HG03520 (cell line): ENCODE measurements at regions not wholly inside any gene's neighbourhood (a gene's known extent, or its start where the extent isn't known, plus 50 kb on each side); places are given as distances from the start of the nearest gene placed in this dataset.
A peak's percentile ranks its signal among the peaks of the same experiment; 100 is the strongest.

Experiments
- ATAC-seq: cut with Tn5 transposase; IDR thresholded peaks from one replicate; pipeline ENCODE4 v1.9.1; 2021; ENCODE audit warnings: mild to moderate bottlenecking, moderate library complexity; ENCODE audit not compliant: unreplicated experiment

DNA sequence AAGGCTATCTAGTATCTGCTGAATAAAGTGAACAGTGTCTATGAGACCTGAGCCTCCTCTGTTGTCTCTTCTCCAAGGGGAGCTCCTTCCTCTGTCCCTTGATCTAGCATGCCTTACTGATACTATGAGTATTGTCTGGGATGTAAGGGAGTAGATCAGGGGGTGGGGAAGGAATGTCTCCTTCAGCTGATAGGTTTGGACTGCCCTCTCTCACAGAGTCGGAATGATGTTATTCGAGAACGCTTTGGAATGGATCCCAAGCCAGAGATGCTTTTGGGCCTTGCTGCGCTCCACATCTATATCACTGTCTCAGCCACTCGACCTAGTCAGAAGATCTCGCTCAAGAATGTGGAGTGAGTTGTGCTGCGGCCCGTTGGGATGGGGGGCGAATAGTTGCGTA, 68.3 kb upstream of the PRPS1 start:
- ATAC-seq: no peak

GRCh38 chrX:107560980-107561379, 67.3 kb upstream of the PRPS1 start:
- ATAC-seq: no peak

DNA sequence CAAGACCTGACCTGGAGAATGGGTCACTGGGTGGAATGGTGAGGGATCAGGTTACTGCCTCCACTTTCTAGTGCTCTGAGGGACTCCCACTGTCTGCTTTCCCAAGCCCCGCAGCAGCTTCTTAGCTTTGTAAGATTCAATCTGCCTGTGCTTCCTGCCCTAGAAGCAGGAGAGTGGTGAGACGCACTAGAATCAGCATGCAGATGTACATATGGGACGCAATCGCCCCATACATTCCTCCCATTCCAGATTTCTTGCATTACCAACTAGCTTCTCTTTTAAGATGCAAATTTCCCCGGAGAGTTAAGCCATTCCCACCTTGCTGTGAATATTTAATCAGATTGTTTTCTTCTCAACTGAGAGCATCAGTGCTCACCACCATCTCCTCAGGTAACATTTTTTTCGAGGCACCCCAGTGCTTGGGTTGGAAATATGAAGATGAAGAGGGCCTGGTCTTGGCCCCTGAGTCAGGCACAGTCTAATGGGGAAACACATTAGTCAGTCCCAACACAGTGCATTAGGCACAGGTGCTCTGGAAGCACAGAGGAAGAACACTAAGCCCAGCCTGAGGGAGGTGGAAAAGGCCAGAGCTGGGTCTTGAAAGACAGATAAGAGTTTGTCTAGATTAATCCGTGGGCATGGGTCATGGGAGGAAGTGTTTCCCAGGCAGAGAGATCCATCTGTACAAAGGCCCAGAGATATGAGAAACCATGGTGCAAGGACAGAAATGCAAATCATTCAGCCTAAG, 66.7 kb upstream of the PRPS1 start:
- ATAC-seq: no peak

- ATAC-seq: no peak
Observed at GRCh38 chrX:107562482-107562881, 65.8 kb upstream of the PRPS1 start.

DNA sequence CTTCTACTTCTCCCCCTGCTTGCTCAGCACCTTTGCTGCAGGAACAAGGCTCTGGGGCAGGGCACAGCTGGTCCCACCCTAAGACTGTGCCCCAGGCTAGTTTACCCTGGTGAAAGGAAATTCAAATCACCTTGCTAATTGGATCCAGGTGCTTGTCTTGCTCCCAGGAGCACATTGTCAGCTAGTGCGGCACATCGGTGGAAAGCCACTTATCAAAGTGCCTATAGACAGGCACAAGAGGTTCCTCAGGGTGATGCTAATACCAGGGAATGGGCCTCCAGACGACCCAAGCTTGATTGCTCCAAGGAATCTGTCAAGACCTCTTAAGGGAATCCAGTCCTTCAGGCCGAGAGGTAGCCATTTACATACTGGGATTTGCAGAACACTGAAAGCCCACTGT, 64.5 kb upstream of the PRPS1 start:
- no peak for ATAC-seq

DNA sequence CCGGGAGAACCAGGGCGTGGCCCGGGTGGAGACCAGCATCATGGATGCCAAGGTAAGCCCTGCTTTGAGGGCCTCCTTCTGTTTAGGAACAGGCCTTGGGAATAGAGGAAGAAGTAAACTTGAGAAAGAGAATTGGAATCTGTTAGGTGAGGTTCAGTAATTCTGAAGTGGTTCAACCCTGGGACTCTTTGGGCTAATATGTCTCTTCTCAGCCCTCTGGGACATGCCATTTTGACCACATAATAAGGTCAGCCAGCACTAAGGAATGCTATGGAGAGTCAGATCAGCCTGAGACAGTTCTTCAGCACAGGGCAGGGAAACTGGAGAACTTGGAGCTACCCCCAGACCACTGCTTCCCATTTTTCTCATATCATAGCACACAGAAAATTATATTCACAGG, 63.3 kb upstream of the PRPS1 start:
- no peak for ATAC-seq

- peak; percentile 53 for ATAC-seq
Observed at GRCh38 chrX:107565931-107566603, 62.2 kb upstream of the PRPS1 start.

DNA sequence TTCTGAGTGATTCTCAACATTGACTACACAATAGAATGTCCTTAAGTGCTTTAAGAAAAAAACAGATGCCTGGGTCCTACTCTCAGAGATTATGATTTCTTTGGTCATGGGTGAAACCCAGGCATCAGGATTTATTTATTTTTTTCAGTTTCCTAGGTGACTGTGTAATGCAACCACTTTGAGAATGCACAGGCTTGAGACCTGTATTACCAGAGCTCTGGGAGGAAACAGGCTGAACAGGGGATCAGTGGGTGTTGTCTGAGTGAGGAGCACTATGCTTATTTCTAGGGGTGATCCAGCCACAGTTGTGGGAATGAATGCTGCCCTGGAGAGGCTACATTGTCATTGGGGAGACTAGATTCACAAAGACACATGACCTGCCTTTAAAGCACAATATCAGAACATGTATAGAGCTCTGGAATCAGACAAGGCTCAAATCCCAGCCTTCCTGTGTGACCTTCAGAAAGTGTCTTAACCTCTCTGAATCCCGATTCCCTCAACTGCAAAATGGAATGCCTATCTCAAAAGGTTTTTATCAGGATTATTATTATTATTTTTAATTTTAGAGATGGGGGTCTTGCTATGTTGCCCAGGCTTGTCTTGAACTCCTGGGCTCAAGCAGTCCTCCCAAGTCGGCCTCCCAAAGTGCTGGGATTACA, 61.6 kb upstream of the PRPS1 start:
- ATAC-seq: peak; percentile 16

GRCh38 chrX:107567370-107567769, 60.9 kb upstream of the PRPS1 start:
- ATAC-seq: no peak

- ATAC-seq: no peak
Observed at GRCh38 chrX:107571296-107571998, 56.9 kb upstream of the PRPS1 start.

DNA sequence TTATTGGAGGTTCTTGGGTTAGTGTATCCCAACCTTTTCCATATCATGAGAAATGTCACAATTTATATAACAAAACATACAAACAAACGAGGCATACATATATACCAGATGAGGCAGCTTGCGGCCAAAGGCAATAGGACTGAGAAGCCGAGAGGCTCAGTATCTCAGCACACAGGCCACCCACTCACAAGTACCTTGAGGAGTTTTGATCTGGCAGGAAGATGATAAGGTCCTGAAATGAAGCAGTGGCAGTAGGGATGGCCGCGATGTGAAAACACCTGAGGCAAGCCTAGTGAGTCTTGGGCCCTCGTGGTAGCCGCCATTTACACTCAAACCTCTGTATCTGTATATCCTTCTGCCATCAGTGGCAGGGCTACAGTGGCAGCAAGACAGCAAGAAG, 55.3 kb upstream of the PRPS1 start:
- ATAC-seq: no peak

DNA sequence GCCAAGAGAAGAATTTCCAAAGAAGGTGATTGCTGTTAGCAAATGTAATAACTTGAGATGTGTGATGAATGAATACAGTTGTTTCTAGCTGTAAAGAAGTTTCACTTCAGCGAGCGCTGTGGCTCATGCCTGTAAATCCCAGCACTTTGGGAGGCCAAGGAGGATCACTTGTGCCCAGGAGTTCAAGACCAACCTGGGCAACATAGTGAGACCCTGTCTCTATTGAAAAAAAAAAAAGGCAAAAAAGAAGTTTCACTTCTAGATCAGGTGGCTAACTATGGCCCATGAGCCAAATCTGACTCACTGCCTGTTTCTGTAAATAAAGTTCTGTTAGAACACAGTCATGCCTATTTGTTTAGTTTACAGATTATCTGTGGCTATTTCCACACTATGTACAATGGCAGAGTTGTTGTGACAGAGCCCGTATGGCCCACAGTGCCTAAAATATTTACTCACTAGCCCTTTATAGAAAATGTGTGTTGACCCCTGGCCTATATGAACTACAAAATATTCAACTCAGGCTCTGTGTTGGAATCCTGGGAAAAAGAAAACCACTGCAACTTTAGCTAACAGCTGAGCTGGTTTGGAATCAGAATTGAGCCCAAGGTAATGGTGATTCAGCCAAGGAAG, 54.1 kb upstream of the PRPS1 start:
- ATAC-seq: no peak

- no peak for ATAC-seq
Observed at GRCh38 chrX:107574711-107575110, 53.6 kb upstream of the PRPS1 start.

DNA sequence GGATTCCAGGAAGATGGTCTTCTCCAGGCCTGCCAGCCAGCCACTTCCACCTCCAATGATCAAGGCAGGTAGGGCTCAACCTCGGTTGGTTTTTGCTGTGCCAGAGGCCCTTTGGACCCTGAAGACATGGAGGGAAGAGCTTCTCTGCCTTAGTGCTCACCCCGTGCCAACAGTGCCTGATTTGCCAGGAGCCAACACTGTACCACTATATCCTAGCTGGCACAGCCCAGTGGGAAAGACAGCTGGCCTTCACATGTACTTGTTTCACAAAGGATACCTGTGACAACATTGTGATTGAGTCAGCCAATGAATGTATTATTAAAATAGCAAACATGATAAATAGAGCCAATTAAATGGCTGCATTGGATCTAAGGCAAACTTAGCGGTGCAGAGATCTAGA, 51.9 kb upstream of the PRPS1 start:
- ATAC-seq: no peak

- ATAC-seq: peak; percentile 84
Observed at GRCh38 chrX:107576841-107577240, 51.5 kb upstream of the PRPS1 start.

- ATAC-seq: no peak
Observed at GRCh38 chrX:107577933-107578332, 50.4 kb upstream of the PRPS1 start.
